ENCODE measurements at regions not wholly inside any gene's neighbourhood (a gene's known extent, or its start where the extent isn't known, plus 50 kb on each side); places are given as distances from the start of the nearest gene placed in this dataset.
"Not testable (repeated sequence)": the region's sequence is repeated elsewhere in the genome, so short reads cannot be mapped to it uniquely, and the experiment has no call there.

- Mint-ChIP-seq H3K27ac (ENCODE audit: unreplicated experiment) (no peak overlapping the region), H3K36me3 (ENCODE audit: insufficient read depth, unreplicated experiment) (no peaks in the 10 kb centered on the region), H3K4me1 (ENCODE audit: low read depth, unreplicated experiment) (no peaks in the 10 kb centered on the region), H3K27me3 (ENCODE audit: unreplicated experiment) (no peaks in the 10 kb centered on the region), H3K4me3 (ENCODE audit: low read depth, unreplicated experiment) (no peak overlapping the region), H3K9me3 (ENCODE audit: low read depth, unreplicated experiment) (no peaks in the 10 kb centered on the region)
- no peak for DNase-seq
- BruUV-seq (replicated peaks), result no TSS peak
- CTCF ChIA-PET, result interaction anchor here (0.5 kb wide), 1 partner anchor 729 kb away, joined by 6 read pairs; no protein-coding TSS in a partner anchor
- no peak for TF ChIP-seq CTCF (IDR thresholded peaks at IDR 0.05; ENCODE audit: unreplicated experiment)
- intact Hi-C loops (cut with micrococcal nuclease; ENCODE audit: unreplicated experiment), result no loop called here
Measured at GRCh38 chr12:94916663-94917062, 86.8 kb downstream of the NDUFA12 start.

- intact Hi-C loops (cut with micrococcal nuclease; ENCODE audit: unreplicated experiment), result no loop called here
- CTCF ChIA-PET, result no interaction called here
- H3K9me3 Mint-ChIP-seq (ENCODE audit: low read depth, unreplicated experiment), result peaks cover 6% of the 10 kb centered on the region
- no peak overlapping the region for H3K4me3 Mint-ChIP-seq (ENCODE audit: low read depth, unreplicated experiment)
- no TSS peak for BruUV-seq (replicated peaks)
- no peak for DNase-seq
- no peak for TF ChIP-seq CTCF (IDR thresholded peaks at IDR 0.05; ENCODE audit: unreplicated experiment)
- no peaks in the 10 kb centered on the region for H3K36me3 Mint-ChIP-seq (ENCODE audit: insufficient read depth, unreplicated experiment)
- peaks cover 25% of the 10 kb centered on the region for H3K27me3 Mint-ChIP-seq (ENCODE audit: unreplicated experiment)
- no peak overlapping the region for H3K27ac Mint-ChIP-seq (ENCODE audit: unreplicated experiment)
- H3K4me1 Mint-ChIP-seq (ENCODE audit: low read depth, unreplicated experiment), result no peaks in the 10 kb centered on the region
Measured at GRCh38 chr12:94909663-94910062, 93.8 kb downstream of the NDUFA12 start.

- BruUV-seq (replicated peaks); H3K9me3 Mint-ChIP-seq (ENCODE audit: low read depth, unreplicated experiment); intact Hi-C loops (cut with micrococcal nuclease; ENCODE audit: unreplicated experiment); H3K4me3 Mint-ChIP-seq (ENCODE audit: low read depth, unreplicated experiment); DNase-seq; H3K36me3 Mint-ChIP-seq (ENCODE audit: insufficient read depth, unreplicated experiment); H3K27ac Mint-ChIP-seq (ENCODE audit: unreplicated experiment); H3K4me1 Mint-ChIP-seq (ENCODE audit: low read depth, unreplicated experiment); CTCF ChIA-PET: not testable (repeated sequence)
- H3K27me3 Mint-ChIP-seq (ENCODE audit: unreplicated experiment), result peaks cover 25% of the 10 kb centered on the region
Measured at GRCh38 chr12:94905749-94906148, 97.7 kb downstream of the NDUFA12 start.

- Mint-ChIP-seq H3K4me1 (ENCODE audit: low read depth, unreplicated experiment) (no peaks in the 10 kb centered on the region), H3K27ac (ENCODE audit: unreplicated experiment) (no peak overlapping the region), H3K9me3 (ENCODE audit: low read depth, unreplicated experiment) (no peaks in the 10 kb centered on the region), H3K27me3 (ENCODE audit: unreplicated experiment) (no peaks in the 10 kb centered on the region), H3K4me3 (ENCODE audit: low read depth, unreplicated experiment) (no peak overlapping the region), H3K36me3 (ENCODE audit: insufficient read depth, unreplicated experiment) (no peaks in the 10 kb centered on the region)
- BruUV-seq (replicated peaks), result no TSS peak
- DNase-seq, result no peak
- intact Hi-C loops (cut with micrococcal nuclease; ENCODE audit: unreplicated experiment), result no loop called here
- CTCF ChIA-PET, result no interaction called here
- TF ChIP-seq CTCF (IDR thresholded peaks at IDR 0.05; ENCODE audit: unreplicated experiment), result no peak
Measured at GRCh38 chr12:94900496-94900895, 103.0 kb downstream of the NDUFA12 start.

- H3K9me3 Mint-ChIP-seq (ENCODE audit: low read depth, unreplicated experiment), result no peaks in the 10 kb centered on the region
- intact Hi-C loops (cut with micrococcal nuclease; ENCODE audit: unreplicated experiment), result no loop called here
- H3K27ac Mint-ChIP-seq (ENCODE audit: unreplicated experiment), result no peak overlapping the region
- no peak overlapping the region for H3K4me3 Mint-ChIP-seq (ENCODE audit: low read depth, unreplicated experiment)
- BruUV-seq (replicated peaks), result no TSS peak
- CTCF ChIA-PET, result no interaction called here
- DNase-seq, result no peak
- no peak for TF ChIP-seq CTCF (IDR thresholded peaks at IDR 0.05; ENCODE audit: unreplicated experiment)
- no peaks in the 10 kb centered on the region for H3K4me1 Mint-ChIP-seq (ENCODE audit: low read depth, unreplicated experiment)
- H3K36me3 Mint-ChIP-seq (ENCODE audit: insufficient read depth, unreplicated experiment), result no peaks in the 10 kb centered on the region
- H3K27me3 Mint-ChIP-seq (ENCODE audit: unreplicated experiment), result no peaks in the 10 kb centered on the region
Measured at GRCh38 chr12:94898388-94898787, 105.1 kb downstream of the NDUFA12 start.

Data from Calu3 (cell line).